Activated T-helper 1 cell treated with Interleukin-2 at 50 U/mL for 16 hours (primary cell): ENCODE measurements at regions not wholly inside any gene's neighbourhood (a gene's known extent, or its start where the extent isn't known, plus 50 kb on each side); places are given as distances from the start of the nearest gene placed in this dataset.

ENCODE experiments used
- DNase-seq: peaks from one replicate; pipeline ENCODE4 v3.0.0-alpha.2; 2020; ENCODE audit warnings: low read depth

DNA sequence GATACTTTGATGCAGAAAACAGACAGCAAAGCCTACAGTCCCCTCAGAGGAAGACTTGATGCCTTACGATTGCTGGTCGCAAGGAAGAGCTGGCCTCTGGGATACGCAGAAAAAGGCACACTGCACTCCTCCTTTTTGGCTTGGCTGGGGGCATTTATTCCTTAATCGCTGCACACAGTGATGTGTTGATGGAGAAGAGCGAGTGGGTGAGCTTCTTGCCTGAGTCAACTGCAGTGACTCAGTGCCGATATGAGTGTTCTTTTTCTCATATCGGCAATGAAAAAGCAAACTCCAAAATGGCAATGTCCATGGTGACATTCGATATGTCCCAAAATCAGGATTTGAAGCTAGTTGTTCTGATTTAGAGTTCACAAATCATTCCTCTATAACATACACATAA is 794.8 kb downstream of the HACE1 start:
- DNase-seq: no peak

DNA sequence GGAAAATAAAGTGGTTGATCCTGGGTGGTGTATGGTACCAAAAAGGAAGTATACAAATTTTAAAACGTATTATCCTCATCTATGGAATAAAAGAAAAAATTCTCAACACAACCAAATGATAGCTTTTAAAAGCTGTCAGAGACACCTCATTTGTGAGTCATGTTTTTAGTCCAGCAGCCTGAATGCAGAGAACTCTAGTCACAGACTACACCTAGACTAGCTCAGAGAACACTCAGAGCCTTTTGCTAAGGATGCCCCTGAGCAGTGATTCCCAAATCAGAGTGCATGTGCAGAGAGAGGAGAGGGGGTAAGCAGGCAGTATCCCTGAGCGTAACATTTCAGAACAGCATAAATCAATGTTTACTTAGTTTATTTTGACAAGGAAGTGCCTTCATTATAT is 809.3 kb downstream of the HACE1 start:
- DNase-seq: no peak

DNA sequence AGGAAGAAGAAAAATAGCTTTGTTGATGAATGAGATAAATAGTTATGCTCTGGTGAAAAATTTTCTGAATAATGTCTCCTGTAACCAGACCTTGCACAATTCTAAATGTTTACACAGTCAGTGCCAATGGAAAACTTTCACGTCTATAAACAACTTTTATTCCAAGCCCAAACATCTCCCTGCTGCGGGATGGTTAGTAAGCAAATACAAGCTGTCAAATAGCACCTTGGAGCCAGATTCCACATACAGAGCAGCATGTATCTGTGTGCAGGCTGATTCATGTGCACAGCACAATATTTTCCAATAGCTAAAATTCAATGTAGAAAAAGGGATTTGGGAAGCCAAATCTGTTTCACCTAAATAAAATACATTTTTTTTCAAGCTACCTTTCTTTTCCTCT is 813.3 kb downstream of the HACE1 start:
- DNase-seq: no peak

DNA sequence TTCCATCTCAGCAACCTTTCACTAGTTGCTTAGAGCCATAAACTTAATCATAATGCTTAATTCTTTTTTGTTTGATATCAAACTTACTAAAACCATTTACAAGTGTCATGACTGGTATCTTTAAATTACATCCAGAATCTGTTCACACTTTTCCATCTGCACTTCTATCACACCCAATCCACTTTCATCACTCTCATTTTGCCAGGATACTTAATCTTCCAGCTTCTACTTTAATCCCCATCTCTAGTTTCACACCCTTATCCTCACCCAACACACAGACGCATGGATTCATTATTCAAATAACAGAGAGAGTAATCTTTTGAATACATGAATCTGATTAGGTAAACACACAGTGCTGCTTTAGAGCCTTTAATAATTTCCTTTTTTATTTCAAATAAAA is 828.4 kb downstream of the HACE1 start:
- no peak for DNase-seq

DNA sequence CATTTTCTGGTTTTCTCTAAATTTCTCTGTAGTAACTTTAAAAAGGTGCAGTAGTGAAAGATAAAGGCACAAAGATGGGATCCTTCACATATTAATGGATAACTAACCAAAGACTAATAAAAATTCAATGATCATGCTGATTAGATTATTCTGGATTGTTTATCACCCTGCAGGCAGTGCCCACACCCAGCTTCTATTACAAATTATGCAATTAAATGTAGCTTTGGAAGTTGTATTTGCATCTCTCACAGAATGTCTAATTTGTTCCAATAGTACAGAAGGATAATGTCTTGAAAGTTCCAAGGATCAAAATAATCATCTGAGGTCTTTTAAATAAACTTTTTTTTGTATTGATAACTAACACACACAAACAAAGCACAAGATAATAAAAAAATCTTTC is 837.6 kb downstream of the HACE1 start:
- DNase-seq: no peak

DNA sequence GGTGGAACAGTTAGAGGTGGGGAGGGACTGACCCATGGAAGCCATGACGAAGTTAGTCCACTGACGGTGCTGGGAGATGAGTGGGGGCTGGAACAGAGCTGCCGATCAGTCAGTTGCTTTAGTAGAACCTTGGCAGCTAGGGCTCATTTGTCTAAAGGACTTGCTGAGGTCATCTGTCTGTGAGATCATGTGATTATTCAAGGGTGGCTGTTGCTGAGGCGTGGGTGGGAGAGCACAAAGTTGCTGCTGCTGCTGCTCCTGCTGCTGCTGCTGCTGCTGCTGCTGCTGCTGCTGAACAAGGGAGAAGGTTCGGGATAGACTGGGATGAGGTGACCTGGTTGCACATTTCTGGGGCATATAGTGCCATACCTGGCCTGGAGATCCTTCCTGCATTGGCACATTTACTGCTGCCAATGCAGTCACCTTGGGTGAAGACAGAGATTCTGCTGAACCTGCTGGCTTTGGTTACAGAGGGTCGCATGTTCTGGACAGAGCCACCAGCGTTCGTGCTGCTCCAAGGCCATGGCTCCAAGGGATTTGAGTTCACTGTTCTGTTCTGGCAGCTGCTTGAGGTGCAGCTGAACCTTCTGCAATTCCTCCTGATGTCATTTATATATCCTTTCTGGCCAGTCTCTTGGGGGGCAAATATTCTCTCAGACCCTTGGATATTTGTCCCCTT is 840.5 kb downstream of the HACE1 start:
- DNase-seq: no peak

DNA sequence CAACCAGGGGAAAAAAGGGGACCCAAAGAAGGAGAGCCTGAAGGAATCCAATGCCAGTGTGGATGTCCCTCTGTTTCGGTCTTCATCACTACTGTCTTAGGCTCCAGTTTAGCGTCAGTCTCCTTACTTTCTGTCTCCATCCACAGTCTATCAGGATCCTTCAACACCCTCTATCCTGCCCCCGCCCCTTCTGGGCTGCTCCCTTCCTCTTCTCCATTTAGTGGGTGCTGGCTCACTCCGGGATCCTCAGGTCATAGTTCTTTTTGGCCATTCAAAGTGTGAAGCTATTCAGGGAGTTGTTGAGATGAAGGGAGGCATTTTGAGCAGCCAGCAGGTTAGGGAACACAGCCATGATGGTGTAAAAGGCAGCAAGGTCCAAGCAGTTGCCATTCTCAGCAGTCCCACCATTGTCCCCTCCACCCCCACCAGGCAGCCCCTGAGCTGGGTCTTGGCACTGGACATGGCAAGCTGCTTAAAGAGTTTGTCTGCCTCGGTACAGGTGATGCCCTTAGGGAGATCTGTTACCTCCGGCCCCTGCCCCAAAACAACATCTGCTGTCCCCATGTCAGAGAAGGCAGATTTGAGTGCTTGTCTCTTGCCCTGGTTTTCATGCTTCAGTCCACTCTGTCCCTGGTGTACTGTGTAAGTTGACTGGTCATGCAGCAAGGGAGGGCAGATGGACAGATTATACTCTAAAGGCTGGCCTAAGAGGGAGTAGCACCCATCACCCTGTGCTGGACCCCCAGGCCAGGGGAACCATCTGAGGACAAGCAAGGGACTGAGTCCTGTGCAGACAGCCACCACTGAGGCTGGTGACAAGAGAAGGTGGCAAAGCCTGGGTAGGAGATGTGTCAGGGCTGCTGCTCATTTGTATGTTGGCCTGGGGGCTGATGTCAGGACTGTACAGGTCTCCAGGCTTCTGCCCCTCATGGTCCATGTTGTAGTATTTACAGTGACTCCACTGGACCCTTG is 842.0 kb downstream of the HACE1 start:
- DNase-seq: no peak

DNA sequence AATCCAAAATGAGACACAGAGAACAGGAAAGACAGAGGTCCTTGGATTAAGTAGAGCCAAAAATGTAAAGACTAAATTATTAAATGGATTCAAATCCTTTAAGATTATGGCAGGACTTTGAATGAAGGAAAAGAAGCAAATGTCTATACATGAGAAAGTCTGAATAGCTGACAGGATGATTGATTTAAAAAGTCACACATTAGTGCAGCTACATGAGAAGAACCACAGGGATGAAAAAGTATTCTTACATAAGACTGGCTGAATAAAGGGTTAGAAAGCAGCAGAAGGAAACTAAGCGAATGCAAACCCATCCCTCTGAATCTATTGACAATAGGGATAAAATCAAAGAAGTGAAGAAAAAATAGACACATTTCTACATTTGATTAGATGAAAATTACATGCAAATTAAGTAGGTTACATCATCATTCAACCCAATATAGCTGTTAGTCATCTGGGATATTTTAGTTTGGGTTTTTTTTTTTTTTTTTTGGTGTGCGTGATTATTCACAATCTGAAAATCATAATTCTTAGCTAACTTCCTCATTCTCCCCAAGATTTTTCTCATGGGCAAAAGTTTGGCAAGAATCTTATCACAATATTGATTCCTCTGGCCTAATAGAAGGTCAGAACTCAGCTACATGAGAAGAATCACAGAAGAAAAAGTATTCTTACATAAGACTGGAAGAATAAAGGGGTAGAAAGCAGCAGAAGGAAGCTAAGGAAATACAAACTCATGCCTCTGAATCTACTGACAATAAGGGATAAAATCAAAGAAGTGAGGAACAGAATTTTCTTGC is 845.4 kb downstream of the HACE1 start:
- no peak for DNase-seq

DNA sequence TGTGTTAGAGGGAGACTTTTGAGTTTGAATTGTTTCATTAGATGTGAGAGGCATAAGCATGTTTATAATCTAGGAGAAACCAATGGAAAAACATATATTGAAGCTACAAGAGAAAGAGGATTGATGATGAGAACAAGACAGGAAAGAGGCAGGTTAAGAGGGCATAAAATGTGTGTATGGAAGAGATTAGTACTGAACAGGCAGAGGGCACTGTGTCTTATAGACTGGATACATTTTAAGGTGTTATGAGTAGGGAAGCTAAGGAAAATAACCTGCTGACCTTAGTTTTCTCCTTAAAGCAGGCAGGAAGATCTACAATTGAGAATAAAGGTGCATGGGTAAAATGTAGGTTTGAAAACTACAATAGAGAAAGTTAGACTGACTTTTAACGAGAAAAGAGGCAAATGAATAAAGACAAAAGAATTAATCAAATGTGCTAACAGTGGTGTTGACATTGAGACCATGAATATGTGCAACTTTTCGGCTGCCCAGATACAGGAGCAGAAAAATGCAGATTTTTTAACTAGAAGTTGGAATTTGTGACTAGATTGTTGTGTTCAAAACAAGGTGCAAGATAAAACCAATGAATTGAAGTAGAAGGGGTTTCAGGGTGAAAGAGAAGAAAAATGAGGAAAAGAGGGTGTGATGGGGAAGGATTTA is 846.3 kb downstream of the HACE1 start:
- DNase-seq: no peak

DNA sequence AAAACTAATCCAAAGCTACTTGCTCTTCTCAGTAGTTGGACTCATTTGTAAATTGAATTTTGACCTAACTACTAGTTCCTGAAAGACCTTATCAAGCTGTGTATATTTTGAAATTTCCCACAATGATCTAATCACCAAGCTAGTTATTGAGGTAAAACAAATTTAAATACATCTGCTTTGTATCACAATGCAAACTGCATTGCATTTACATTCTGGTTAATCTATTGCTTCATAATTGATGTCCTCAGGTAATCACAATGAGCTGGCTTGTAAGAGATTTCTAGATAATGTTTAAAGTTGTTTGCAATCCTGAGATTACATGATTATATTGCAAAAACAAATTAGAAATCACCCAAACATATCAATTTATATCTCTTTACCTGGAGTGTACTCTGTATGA is 848.8 kb downstream of the HACE1 start:
- no peak for DNase-seq

DNA sequence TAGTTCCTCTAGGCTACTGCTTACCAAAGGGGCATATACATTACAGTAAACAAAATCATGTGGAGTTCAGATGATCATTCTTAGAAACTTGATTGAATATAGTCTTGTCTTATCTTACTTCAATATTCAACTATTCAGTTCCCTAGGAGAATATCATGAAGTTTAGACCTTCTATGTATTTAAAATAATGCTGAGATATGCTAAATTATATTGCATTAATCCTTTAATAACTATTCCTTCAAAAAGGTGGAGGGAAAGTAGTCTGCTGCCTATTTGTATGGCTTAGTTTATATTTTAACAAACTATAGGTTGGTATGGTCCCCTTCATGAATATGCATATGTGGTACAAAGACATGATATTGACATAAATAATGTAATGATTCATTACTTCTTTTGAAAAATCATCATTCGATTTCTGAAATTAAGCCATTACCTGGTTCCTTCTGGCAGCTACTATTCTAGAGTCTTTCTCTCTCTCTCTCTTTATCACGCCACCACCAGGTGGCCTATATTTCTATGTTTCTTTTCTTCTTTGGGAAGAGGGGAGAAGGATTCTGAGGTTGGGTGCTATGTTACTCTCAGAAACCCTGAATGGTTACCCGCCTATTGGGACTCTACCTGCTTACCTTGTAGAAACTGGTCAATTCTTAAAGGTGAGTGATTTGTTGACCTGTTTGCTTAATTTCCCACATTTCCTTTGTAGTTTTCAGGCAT is 855.8 kb downstream of the HACE1 start:
- DNase-seq: no peak

DNA sequence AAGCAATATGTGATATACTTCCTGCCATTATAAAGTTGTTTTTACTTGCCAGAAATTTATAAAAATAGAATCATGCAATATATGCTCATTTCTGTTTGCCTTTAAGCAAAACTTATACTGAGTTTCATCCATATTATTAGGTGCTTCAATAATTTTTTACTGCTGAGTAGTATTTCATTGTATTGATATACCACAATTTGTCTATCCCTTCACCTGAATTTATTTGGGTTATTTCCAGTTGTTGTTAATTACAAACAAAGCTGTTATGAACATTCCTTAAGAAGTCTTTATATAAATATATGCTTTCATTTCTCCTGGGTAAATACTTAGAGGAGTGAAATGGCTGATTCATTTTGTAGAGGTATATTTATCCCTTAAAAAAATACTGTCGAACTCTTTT is 864.1 kb downstream of the HACE1 start:
- no peak for DNase-seq

DNA sequence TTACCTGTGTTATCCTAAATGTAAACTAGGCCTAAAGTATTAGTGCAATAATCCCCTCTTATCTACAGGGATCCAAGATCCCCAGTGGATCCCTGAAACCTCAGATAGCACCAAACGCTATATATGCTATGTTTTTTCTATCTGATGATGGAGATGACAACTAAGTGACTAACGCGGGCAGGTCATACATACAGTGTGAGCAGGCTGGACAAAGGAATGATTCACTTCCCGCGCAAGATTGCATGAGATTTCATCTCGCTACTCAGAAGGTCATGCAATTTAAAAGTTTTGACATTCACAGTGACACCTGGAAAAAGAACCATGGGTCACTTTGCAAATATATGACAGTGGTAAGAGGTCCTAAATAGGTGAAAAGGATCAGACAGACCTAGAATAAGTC is 875.9 kb downstream of the HACE1 start:
- no peak for DNase-seq

DNA sequence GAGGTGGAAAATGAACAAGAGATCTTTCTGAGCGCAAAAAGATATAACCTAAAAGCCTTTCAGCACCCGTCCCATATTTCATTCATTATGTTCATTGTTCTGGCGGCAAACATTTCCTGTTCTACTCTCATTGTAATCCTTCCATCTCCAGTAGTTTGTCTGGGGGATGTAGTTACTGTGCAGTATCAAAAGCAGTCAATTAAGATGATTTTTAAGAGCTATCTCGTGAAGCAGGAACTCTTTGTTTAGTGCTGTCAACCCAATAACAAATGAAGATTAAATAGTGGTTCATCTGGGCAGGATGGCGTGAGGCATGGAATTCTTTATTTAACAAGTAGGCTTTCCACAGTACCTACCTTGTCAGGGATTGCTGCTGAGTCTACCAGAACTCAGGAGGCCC is 876.7 kb downstream of the HACE1 start:
- DNase-seq: no peak

DNA sequence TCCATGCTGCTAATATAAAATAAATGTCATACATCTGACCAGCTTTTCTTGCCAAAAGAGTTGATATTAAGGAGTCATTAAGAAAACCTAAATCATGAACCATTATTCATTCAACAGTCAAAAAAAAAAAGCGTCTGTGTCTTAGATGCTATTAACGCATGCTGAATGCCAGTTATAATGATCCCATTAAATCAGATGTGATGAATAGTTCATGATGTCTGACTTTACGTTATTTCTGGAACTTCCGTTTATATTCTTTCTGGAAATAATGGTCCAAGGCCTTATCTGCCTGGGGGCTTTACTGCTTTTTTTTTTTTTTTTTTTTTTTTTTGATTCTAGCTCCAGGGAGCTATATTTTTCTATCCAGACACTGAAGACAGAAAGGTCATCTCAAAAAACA is 877.1 kb downstream of the HACE1 start:
- DNase-seq: no peak

DNA sequence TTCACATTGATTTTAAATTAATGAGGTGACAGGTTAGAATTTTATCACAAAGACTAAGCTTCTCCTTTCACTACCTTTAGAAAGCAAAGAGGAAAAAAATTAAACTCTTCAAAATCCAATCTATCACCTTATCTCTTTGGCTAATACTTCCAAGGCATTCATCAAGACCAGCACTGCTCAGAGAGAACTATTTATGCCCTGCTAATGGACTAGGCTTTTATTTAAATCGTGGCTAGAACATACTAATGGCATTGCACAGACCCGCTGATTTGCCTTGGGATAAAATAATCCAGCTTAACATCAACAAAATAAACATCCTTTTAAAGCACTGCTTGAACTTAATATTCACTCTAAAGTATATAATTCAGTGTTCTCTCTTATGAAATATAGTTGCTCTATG is 880.4 kb downstream of the HACE1 start:
- DNase-seq: no peak

DNA sequence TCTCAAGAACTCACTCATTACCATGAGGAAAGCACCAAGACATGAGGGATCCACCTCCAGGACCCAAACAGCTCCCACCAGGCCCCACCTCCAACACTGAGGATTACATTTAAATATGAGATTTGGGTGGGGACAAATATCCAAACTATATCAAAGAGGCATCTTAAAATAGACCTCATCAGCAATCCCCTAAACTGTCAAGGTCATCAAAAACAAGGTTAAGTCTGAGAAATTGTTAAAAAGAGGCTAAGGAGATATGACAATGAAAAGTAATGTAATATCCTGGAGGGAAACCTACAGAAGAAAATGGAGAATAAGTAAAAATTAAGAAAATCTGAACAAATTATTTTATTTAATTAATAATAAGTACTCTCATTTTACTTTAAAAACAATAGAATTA is 922.3 kb downstream of the HACE1 start:
- no peak for DNase-seq

DNA sequence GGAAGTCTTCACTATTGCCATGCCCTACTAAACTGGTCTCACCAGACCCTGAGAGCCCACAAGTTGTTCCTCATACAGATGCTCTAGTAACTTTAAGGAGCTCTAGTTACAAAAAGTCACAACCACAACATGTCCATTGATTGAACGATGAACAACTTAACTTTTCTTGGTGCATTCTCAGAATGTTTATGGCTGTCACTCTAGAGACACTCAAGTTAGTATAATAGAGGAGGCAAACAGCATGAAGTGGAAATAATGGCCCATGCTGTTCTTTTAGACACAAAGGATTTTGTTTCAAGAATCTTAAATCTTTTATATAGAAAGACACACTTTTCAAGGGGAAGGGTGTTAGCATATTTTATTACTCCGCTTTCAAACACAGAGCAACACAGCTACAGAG is 934.4 kb downstream of the HACE1 start:
- DNase-seq: no peak

DNA sequence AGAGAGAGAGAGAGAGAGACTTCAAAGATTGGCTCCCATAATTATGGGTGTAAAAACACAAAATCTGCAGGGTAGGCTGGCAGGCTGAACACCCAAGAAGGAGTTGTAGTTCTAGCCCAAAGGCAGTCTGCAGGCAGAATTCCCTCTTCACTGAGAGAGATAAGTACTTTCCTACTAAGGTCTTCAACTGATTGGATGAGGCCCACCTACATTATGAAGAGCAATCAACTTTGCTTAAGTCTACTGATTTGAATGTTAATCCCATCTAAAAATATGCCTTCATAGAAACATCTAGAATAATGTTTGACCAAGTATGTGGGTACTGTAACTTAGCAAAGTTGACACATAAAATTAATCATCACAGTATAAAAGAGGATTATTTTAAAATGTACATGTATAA is 949.7 kb downstream of the HACE1 start:
- no peak for DNase-seq

DNA sequence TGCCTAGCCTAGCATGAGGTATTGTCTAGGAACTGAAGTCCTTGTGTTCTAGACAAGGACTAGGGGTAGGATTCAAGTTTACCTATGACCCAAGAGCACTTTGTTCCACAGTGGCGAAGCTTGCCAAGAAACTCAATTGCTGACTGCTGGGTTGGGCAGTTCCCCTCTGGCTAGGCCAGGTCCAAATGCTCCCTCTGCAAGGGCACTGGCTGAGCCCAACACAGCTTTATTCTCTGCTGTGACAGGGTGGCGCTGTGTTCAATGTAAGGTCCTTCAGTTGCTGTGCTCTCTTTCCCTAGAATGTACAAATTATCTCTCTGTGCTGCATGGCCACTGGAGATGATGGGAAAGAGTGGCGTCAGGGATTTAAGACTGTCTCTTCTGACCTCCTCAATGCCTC is 950.8 kb downstream of the HACE1 start:
- DNase-seq: no peak

DNA sequence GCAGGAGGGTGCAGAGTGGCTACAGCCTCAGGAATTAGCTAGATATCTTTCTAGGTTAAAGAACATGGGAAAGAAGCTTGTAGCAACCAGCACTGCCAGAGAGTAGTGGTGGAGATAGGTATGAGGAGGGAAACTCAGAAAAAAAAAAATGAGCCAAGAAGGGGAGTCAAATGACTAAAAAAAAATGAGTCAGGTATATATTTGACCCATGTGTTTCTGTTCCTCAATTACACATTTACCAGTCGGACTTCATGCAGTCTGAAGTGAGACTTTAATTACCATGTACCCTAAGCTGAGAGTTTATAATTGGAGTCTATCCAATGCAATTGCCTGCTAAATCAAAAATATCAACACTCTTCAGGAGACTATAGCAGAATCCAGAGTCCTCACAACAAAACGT is 964.6 kb downstream of the HACE1 start:
- DNase-seq: no peak

DNA sequence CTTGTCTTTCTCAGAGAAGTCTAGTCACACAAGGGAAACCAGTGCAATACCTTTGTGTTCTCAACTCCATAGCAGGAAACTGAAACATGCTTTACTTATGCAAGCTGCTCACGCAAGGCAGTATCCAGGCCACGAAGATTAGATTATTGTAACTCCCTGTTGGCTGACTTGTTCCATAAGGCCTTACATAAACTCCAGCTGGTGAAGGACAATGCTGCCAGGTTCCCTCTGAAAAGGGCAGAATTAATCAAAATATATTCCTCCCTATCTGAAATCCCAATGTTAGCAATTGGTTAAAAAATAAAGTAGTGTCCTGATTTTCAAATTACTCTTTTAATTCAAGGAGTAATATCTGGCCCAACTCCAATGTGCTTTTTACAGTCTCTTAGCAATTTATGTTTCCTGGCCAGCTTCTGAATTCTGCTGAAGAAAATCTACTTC is 966.6 kb downstream of the HACE1 start:
- no peak for DNase-seq
